HCT116 (cell line): ENCODE measurements at regions not wholly inside any gene's neighbourhood (a gene's known extent, or its start where the extent isn't known, plus 50 kb on each side); places are given as distances from the start of the nearest gene placed in this dataset.

Source experiments
- ATAC-seq: fragments of 200-7000 bp; cut with Tn5 transposase; 2 replicates; pipeline ENCODE4 v1.9.1; 2020; ENCODE audit warnings: mild to moderate bottlenecking, moderate library complexity
- BruUV-seq: library from RNA; stranded (reverse); fragments of 400-500 nt; replicated peaks from 2 replicates; lab custom pipeline; 2021; lab: Mats Ljungman, UMichigan
- CTCF ChIA-PET: fragments of 300-600 bp; sonication (Branson Sonifier 250); formaldehyde crosslinking; loops from one replicate; lab custom pipeline; 2021; ENCODE audit warnings: antibody characterized with exemption; lab: Charles Lee
- POLR2A ChIA-PET: fragments of 300-600, 350-600 bp; sonication (Branson Sonifier 250); formaldehyde crosslinking; loops from one replicate; lab custom pipeline; 2021; ENCODE audit warnings: antibody characterized with exemption; lab: Charles Lee
- RAD21 ChIA-PET, 2 experiments: fragments of 300-600 bp; sonication (Branson Sonifier 250); formaldehyde crosslinking; loops; one replicate each; lab custom pipeline; 2023; ENCODE audit warnings: low total read pairs in 2 of 2; ENCODE audit not compliant: uncharacterized antibody in 2 of 2, unreplicated experiment in 2 of 2, low non-redundant PET in 1 of 2; lab: Charles Lee
- DNase-seq: peaks from one replicate; pipeline ENCODE4 v3.0.0-alpha.2; 2010; ENCODE audit warnings: low read depth, low spot score
- H2AFZ ChIP-seq: fragments of 200-600 bp; shearing (Covaris generic), sonication (generic); 2 replicates; pipeline ENCODE4 v1.6.1; 2017; ENCODE audit warnings: low read depth, mixed run types, mixed read lengths, antibody characterized with exemption, low read length; ENCODE audit not compliant: poor library complexity, severe bottlenecking
- H3K27ac ChIP-seq: 2 replicates; pipeline ENCODE4 v1.5.1; 2012; ENCODE audit warnings: low read depth, low read length
- H3K27me3 ChIP-seq: fragments of 200-600 bp; sonication (generic); 2 replicates; pipeline ENCODE4 v1.6.1; 2016; ENCODE audit warnings: mixed run types, low read length, mixed read lengths; ENCODE audit not compliant: insufficient read depth
- H3K36me3 ChIP-seq, 2 experiments: fragments of 200-500 bp in 1 of 2; fragments of 200-600 bp in 1 of 2; sonication (Bioruptor generic) in 1 of 2; sonication (generic) in 1 of 2; 2 replicates each; pipeline versions ENCODE4 v1.5.1 to v1.6.1; 2014 to 2016; ENCODE audit warnings: low read length in 2 of 2, inconsistent platforms in 1 of 2, mixed read lengths in 1 of 2, mixed run types in 1 of 2; ENCODE audit not compliant: insufficient read depth in 2 of 2, control insufficient read depth in 1 of 2
- H3K4me1 ChIP-seq, 2 experiments: fragments of 200-600 bp in 1 of 2; sonication (generic) in 1 of 2; 2 replicates each; pipeline versions ENCODE4 v1.5.1 to v1.6.1; 2012 to 2017; ENCODE audit warnings: low read length in 2 of 2, inconsistent platforms in 1 of 2, mild to moderate bottlenecking in 1 of 2, mixed read lengths in 1 of 2, mixed run types in 1 of 2, moderate library complexity in 1 of 2; ENCODE audit not compliant: insufficient read depth in 2 of 2, control insufficient read depth in 1 of 2
- H3K4me2 ChIP-seq: fragments of 200-600 bp; sonication (generic); 2 replicates; pipeline ENCODE4 v1.6.1; 2017; ENCODE audit warnings: mixed run types, low read length, mixed read lengths
- H3K4me3 ChIP-seq, 2 experiments: fragments of 200-600 bp in 1 of 2; sonication (generic) in 1 of 2; replicated peaks in 1 of 2; 2 replicates each; pipeline ENCODE4 v1.5.1; 2011 to 2016; ENCODE audit warnings: low read length in 2 of 2, control low read depth in 1 of 2, low read depth in 1 of 2, mild to moderate bottlenecking in 1 of 2, mixed read lengths in 1 of 2, mixed run types in 1 of 2
- H3K79me2 ChIP-seq: fragments of 200-600 bp; sonication (generic); 2 replicates; pipeline ENCODE4 v1.6.1; 2017; ENCODE audit warnings: mild to moderate bottlenecking, mixed run types, low read length, moderate library complexity, mixed read lengths; ENCODE audit not compliant: insufficient read depth
- H3K9ac ChIP-seq: fragments of 200-600 bp; sonication (generic); 2 replicates; pipeline ENCODE4 v1.6.1; 2016; ENCODE audit warnings: low read length, mixed read lengths
- H3K9me2 ChIP-seq: fragments of 200-600 bp; sonication (generic), shearing (Covaris generic); 2 replicates; pipeline ENCODE4 v1.6.1; 2017; ENCODE audit warnings: mixed run types, mild to moderate bottlenecking, moderate library complexity; ENCODE audit not compliant: insufficient read depth
- H3K9me3 ChIP-seq, 2 experiments: fragments of 200-500 bp in 1 of 2; fragments of 200-600 bp in 1 of 2; sonication (Bioruptor generic) in 1 of 2; sonication (generic) in 1 of 2; 2 replicates each; pipeline ENCODE4 v1.6.1; 2014 to 2017; ENCODE audit warnings: low read length in 2 of 2, mixed read lengths in 2 of 2, inconsistent platforms in 1 of 2, low read depth in 1 of 2, mild to moderate bottlenecking in 1 of 2, mixed run types in 1 of 2, moderate library complexity in 1 of 2; ENCODE audit not compliant: control insufficient read depth in 1 of 2, insufficient read depth in 1 of 2
- H4K20me1 ChIP-seq: fragments of 200-600 bp; sonication (generic), shearing (Covaris generic); 2 replicates; pipeline ENCODE4 v1.6.1; 2017; ENCODE audit warnings: mixed run types, mild to moderate bottlenecking, moderate library complexity; ENCODE audit not compliant: insufficient read depth
- CTCF ChIP-seq, 3 experiments: fragments of 200-600 bp in 1 of 3; sonication (generic) in 1 of 3; IDR thresholded peaks in 2 of 3; conservative IDR thresholded peaks in 1 of 3; 2 replicates each; pipeline ENCODE4 v1.5.1; 2012 to 2017; ENCODE audit warnings: low read depth in 2 of 3, low read length in 2 of 3, antibody characterized with exemption in 1 of 3, borderline replicate concordance in 1 of 3, control low read depth in 1 of 3, mild to moderate bottlenecking in 1 of 3, mixed read lengths in 1 of 3, mixed run types in 1 of 3, moderate library complexity in 1 of 3; ENCODE audit not compliant: insufficient read depth in 1 of 3
- ELF1 ChIP-seq: IDR thresholded peaks from 2 replicates; pipeline ENCODE4 v1.6.1; 2012; ENCODE audit warnings: low read depth, borderline replicate concordance
- EZH2phosphoT487 ChIP-seq: fragments of 200-600 bp; IDR thresholded peaks from 2 replicates; pipeline ENCODE4 v1.6.1; 2018; ENCODE audit warnings: antibody characterized with exemption, borderline replicate concordance
- FOSL1 ChIP-seq: IDR thresholded peaks from 2 replicates; pipeline ENCODE4 v1.6.1; 2012; ENCODE audit warnings: low read depth
- JUND ChIP-seq: IDR thresholded peaks from 2 replicates; pipeline ENCODE4 v1.6.1; 2012
- MAX ChIP-seq: IDR thresholded peaks from 2 replicates; pipeline ENCODE4 v1.6.1; 2012
- POLR2A ChIP-seq: IDR thresholded peaks from 2 replicates; pipeline ENCODE4 v1.7.0; 2011; ENCODE audit warnings: borderline replicate concordance; ENCODE audit not compliant: insufficient read depth, insufficient read length; ENCODE audit errors: extremely low read depth
- POLR2AphosphoS5 ChIP-seq: IDR thresholded peaks from 2 replicates; pipeline ENCODE4 v1.6.1; 2011; ENCODE audit warnings: mild to moderate bottlenecking, low read depth, low read length, moderate library complexity
- RAD21 ChIP-seq: IDR thresholded peaks from 2 replicates; pipeline ENCODE4 v1.6.1; 2012; ENCODE audit warnings: low read depth, mild to moderate bottlenecking
- REST ChIP-seq: IDR thresholded peaks from 2 replicates; pipeline ENCODE4 v1.6.1; 2012; ENCODE audit warnings: low read depth
- SIN3A ChIP-seq: IDR thresholded peaks from 2 replicates; pipeline ENCODE4 v1.6.1; 2012; ENCODE audit warnings: low read depth
- SP1 ChIP-seq: IDR thresholded peaks from 2 replicates; pipeline ENCODE4 v1.6.1; 2012; ENCODE audit warnings: low read depth
- SRF ChIP-seq: IDR thresholded peaks from 2 replicates; pipeline ENCODE4 v1.6.1; 2012; ENCODE audit warnings: low read depth
- YY1 ChIP-seq: IDR thresholded peaks from 2 replicates; pipeline ENCODE4 v1.6.1; 2011; ENCODE audit warnings: low read length, low read depth, moderate library complexity, mild to moderate bottlenecking; ENCODE audit not compliant: insufficient replicate concordance; ENCODE audit errors: extremely low read depth
- ZBTB33 ChIP-seq: IDR thresholded peaks from 2 replicates; pipeline ENCODE4 v1.6.1; 2011; ENCODE audit warnings: mild to moderate bottlenecking, low read length, moderate library complexity; ENCODE audit not compliant: insufficient replicate concordance; ENCODE audit errors: extremely low read depth
- ZNF274 ChIP-seq: fragments of 200-500 bp; sonication (Bioruptor generic); IDR thresholded peaks from 2 replicates; pipeline ENCODE4 v1.6.1; 2014; ENCODE audit warnings: mild to moderate bottlenecking, low read depth, low read length, inconsistent platforms
- intact Hi-C: fragments of 100-400 bp; cut with micrococcal nuclease; formaldehyde crosslinking; loops from 2 replicates; pipeline ENCODE4 v1.10.0; 2022

- no peaks in the 10 kb centered on the region for H3K36me3 ChIP-seq
- no peak overlapping the region for H2AFZ ChIP-seq
- H4K20me1 ChIP-seq, result no peaks in the 10 kb centered on the region
- no peak overlapping the region for H3K4me3 ChIP-seq
- no peaks in the 10 kb centered on the region for H3K9me2 ChIP-seq
- H3K4me1 ChIP-seq, result no peaks in the 10 kb centered on the region
- ATAC-seq (no peak), DNase-seq (no peak)
- CTCF ChIA-PET, result no interaction called here
- H3K27ac ChIP-seq, result no peak overlapping the region
- no peaks in the 10 kb centered on the region for H3K79me2 ChIP-seq
- no peaks in the 10 kb centered on the region for H3K9me3 ChIP-seq
- H3K27me3 ChIP-seq, result peaks cover 6% of the 10 kb centered on the region; the same call in 1 of the 2 replicates
- no peak overlapping the region for H3K4me2 ChIP-seq
- TF ChIP-seq POLR2A (no peak), REST (no peak), SP1 (no peak), YY1 (no peak), SIN3A (no peak), ELF1 (no peak), ZBTB33 (no peak), EZH2phosphoT487 (no peak), JUND (no peak), RAD21 (no peak), SRF (no peak), MAX (no peak), FOSL1 (no peak), POLR2AphosphoS5 (no peak), ZNF274 (no peak), CTCF (IDR thresholded peaks at IDR 0.05 in 2 of 3, conservative IDR thresholded peaks at IDR 0.05 in 1 of 3; ENCODE audit: borderline replicate concordance in 1 of 3, insufficient read depth in 1 of 3, low read depth in 2 of 3, low read length in 2 of 3) (no peak)
- intact Hi-C loops, result no loop called here
- no TSS peak for BruUV-seq
- no peak overlapping the region for H3K9ac ChIP-seq
- POLR2A ChIA-PET, result no interaction called here
- RAD21 ChIA-PET, result no interaction called here
Observed at GRCh38 chr1:56266359-56266758, 313.0 kb downstream of the PLPP3 start.
